ENCODE measurements at regions not wholly inside any gene's neighbourhood (a gene's known extent, or its start where the extent isn't known, plus 50 kb on each side); places are given as distances from the start of the nearest gene placed in this dataset.

GRCh38 chr4:133623847-133624246 lies 474.8 kb downstream of the PCDH10 start:
- no peak for TF ChIP-seq CTCF (conservative IDR thresholded peaks at IDR 0.05)
- no peak for TF ChIP-seq ZFX (IDR thresholded peaks at IDR 0.05)
